Activated naive CD8-positive, alpha-beta T cell treated with anti-CD3 and anti-CD28 coated beads, Interleukin-2, amount 10 ng/mL, durations not matched to agents 7 days and 5 days (primary cell): ENCODE measurements at regions not wholly inside any gene's neighbourhood (a gene's known extent, or its start where the extent isn't known, plus 50 kb on each side); places are given as distances from the start of the nearest gene placed in this dataset.

Experiments used
- ATAC-seq: fragments of 150-1000 bp; cut with Tn5 transposase; one replicate; pipeline ENCODE4 v1.10.0; 2021; ENCODE audit warnings: low read depth, moderate library complexity
- POLR2A ChIA-PET: fragments of 350-600 bp; sonication (Branson Sonifier 250); formaldehyde crosslinking; loops from one replicate; lab custom pipeline; 2021; ENCODE audit warnings: antibody characterized with exemption; lab: Charles Lee
- DNase-seq: peaks from one replicate; pipeline ENCODE4 v3.0.0; 2021
- H3K27ac Mint-ChIP-seq: one replicate; pipeline ENCODE4 v1.8.0; 2022; ENCODE audit warnings: mild to moderate bottlenecking, mixed read lengths
- H3K27me3 Mint-ChIP-seq: one replicate; pipeline ENCODE4 v1.8.0; 2022; ENCODE audit warnings: mild to moderate bottlenecking, moderate library complexity, mixed read lengths
- H3K36me3 Mint-ChIP-seq: one replicate; pipeline ENCODE4 v1.8.0; 2021; ENCODE audit warnings: mild to moderate bottlenecking, mixed read lengths
- H3K4me1 Mint-ChIP-seq: one replicate; pipeline ENCODE4 v1.8.0; 2021; ENCODE audit warnings: mixed read lengths
- H3K4me3 Mint-ChIP-seq: one replicate; pipeline ENCODE4 v1.8.0; 2022; ENCODE audit warnings: mild to moderate bottlenecking, moderate library complexity, mixed read lengths
- H3K9me3 Mint-ChIP-seq: one replicate; pipeline ENCODE4 v1.8.0; 2021; ENCODE audit warnings: mixed read lengths

DNA sequence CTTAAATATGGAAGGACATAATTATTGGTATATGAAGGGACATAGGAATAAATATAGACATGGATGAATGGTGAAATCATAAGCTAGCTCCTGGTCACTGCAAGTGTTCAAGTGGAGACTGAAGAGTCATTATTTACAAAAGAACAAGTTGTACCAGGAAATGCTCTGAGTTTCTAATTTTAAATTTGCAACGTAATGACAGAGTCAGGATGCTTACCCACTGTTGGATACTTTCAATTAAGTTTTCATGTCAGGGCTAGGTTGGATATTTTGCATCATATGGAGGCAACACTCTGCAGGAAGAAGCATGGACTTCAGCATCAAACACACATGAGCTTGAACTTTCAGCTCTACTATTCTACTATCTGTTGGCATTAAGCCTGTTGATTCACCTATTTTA lies 499.6 kb upstream of the C1orf87 start:
- no peak overlapping the region for H3K27ac Mint-ChIP-seq
- POLR2A ChIA-PET = no interaction called here

GRCh38 chr1:60572378-60572777 lies 498.8 kb upstream of the C1orf87 start:
- no peaks in the 10 kb centered on the region for H3K36me3 Mint-ChIP-seq
- no peaks in the 10 kb centered on the region for H3K27me3 Mint-ChIP-seq
- H3K27ac Mint-ChIP-seq = no peak overlapping the region
- no peaks in the 10 kb centered on the region for H3K4me1 Mint-ChIP-seq
- no peak for DNase-seq
- no peaks in the 10 kb centered on the region for H3K9me3 Mint-ChIP-seq
- no peak overlapping the region for H3K4me3 Mint-ChIP-seq
- POLR2A ChIA-PET = no interaction called here
- ATAC-seq = no peak

More for the DNA sequence above, 499.6 kb upstream of the C1orf87 start:
- Mint-ChIP-seq H3K4me3 (no peak overlapping the region), H3K27me3 (no peaks in the 10 kb centered on the region), H3K9me3 (no peaks in the 10 kb centered on the region), H3K4me1 (no peaks in the 10 kb centered on the region), H3K36me3 (no peaks in the 10 kb centered on the region)
- ATAC-seq (no peak), DNase-seq (no peak)

- H3K27me3 Mint-ChIP-seq = no peaks in the 10 kb centered on the region
- no peaks in the 10 kb centered on the region for H3K36me3 Mint-ChIP-seq
- POLR2A ChIA-PET = no interaction called here
- no peaks in the 10 kb centered on the region for H3K9me3 Mint-ChIP-seq
- DNase-seq (no peak), ATAC-seq (no peak)
- no peaks in the 10 kb centered on the region for H3K4me1 Mint-ChIP-seq
- no peak overlapping the region for H3K4me3 Mint-ChIP-seq
- H3K27ac Mint-ChIP-seq = no peak overlapping the region
These were observed 498.2 kb upstream of the C1orf87 start for GRCh38 chr1:60571811-60572210.

GRCh38 chr1:60569189-60569588 lies 495.6 kb upstream of the C1orf87 start:
- POLR2A ChIA-PET = no interaction called here
- Mint-ChIP-seq H3K4me3 (no peak overlapping the region), H3K27me3 (peaks cover 2% of the 10 kb centered on the region), H3K4me1 (no peaks in the 10 kb centered on the region), H3K27ac (no peak overlapping the region), H3K36me3 (no peaks in the 10 kb centered on the region), H3K9me3 (no peaks in the 10 kb centered on the region)
- no peak for ATAC-seq
- DNase-seq = no peak

DNA sequence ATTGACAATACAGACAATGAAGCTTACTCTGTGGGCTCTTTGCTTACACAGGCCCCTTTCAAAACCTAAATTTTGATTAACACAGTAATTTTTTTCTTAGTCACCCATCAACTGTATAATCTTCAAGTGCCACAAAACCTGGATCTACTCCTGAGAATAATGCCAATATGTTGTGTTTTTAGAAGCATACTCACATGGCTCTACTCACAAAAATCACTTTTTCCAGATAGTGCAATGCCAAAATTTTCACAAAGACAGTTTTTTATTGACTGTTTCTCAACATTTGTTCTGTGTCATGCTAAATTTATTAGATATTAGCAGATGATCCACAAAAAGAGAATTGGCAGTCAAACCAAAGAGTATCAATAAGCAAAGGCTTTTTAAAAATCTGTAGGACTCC lies 493.7 kb upstream of the C1orf87 start:
- POLR2A ChIA-PET = no interaction called here
- no peaks in the 10 kb centered on the region for H3K4me1 Mint-ChIP-seq
- H3K27ac Mint-ChIP-seq = no peak overlapping the region
- no peak for DNase-seq
- peaks cover 2% of the 10 kb centered on the region for H3K27me3 Mint-ChIP-seq
- no peaks in the 10 kb centered on the region for H3K36me3 Mint-ChIP-seq
- no peaks in the 10 kb centered on the region for H3K9me3 Mint-ChIP-seq
- H3K4me3 Mint-ChIP-seq = no peak overlapping the region
- ATAC-seq = no peak

- Mint-ChIP-seq H3K36me3 (no peaks in the 10 kb centered on the region), H3K27me3 (peaks cover 2% of the 10 kb centered on the region), H3K4me3 (no peak overlapping the region), H3K4me1 (no peaks in the 10 kb centered on the region), H3K9me3 (peaks cover 2% of the 10 kb centered on the region), H3K27ac (no peak overlapping the region)
- POLR2A ChIA-PET = no interaction called here
- ATAC-seq = no peak
- DNase-seq = no peak
These were observed 491.6 kb upstream of the C1orf87 start for GRCh38 chr1:60564916-60565750.

- POLR2A ChIA-PET = no interaction called here
- Mint-ChIP-seq H3K27me3 (peaks cover 2% of the 10 kb centered on the region), H3K4me1 (no peaks in the 10 kb centered on the region), H3K36me3 (no peaks in the 10 kb centered on the region), H3K4me3 (no peak overlapping the region), H3K27ac (no peak overlapping the region), H3K9me3 (peaks cover 2% of the 10 kb centered on the region)
- ATAC-seq (no peak), DNase-seq (no peak)
These were observed 490.4 kb upstream of the C1orf87 start for GRCh38 chr1:60563777-60564535.

GRCh38 chr1:60562740-60563139 lies 489.2 kb upstream of the C1orf87 start:
- H3K4me3 Mint-ChIP-seq = no peak overlapping the region
- H3K27ac Mint-ChIP-seq = no peak overlapping the region
- POLR2A ChIA-PET = no interaction called here
- H3K36me3 Mint-ChIP-seq = no peaks in the 10 kb centered on the region
- peaks cover 2% of the 10 kb centered on the region for H3K27me3 Mint-ChIP-seq
- no peaks in the 10 kb centered on the region for H3K4me1 Mint-ChIP-seq
- ATAC-seq = no peak
- DNase-seq = no peak
- H3K9me3 Mint-ChIP-seq = peaks cover 2% of the 10 kb centered on the region

DNA sequence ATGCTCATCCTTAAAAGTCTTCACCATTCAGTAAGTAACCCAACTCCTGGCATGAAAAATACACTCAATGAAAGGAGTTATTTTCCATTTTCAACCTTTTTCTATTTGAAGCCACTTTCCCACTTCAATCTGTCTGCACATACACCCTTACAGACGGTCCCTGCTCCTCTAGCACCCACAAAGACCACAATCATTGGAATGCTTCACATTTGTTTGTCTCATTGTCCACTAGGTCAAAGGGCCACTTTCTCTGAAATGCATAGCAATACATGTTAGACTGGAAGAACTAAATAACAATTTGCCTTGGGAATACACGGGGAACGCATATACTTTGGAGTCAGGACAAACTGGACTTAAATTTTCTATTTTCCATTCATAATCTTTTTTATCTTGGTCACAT lies 487.1 kb upstream of the C1orf87 start:
- Mint-ChIP-seq H3K4me3 (no peak overlapping the region), H3K27ac (no peak overlapping the region), H3K27me3 (no peaks in the 10 kb centered on the region), H3K36me3 (no peaks in the 10 kb centered on the region), H3K9me3 (peaks cover 2% of the 10 kb centered on the region), H3K4me1 (no peaks in the 10 kb centered on the region)
- no peak for ATAC-seq
- POLR2A ChIA-PET = no interaction called here
- DNase-seq = no peak

GRCh38 chr1:60558236-60558635 lies 484.7 kb upstream of the C1orf87 start:
- DNase-seq = no peak
- peaks cover 2% of the 10 kb centered on the region for H3K9me3 Mint-ChIP-seq
- no peak overlapping the region for H3K4me3 Mint-ChIP-seq
- H3K36me3 Mint-ChIP-seq = no peaks in the 10 kb centered on the region
- no peak for ATAC-seq
- no peaks in the 10 kb centered on the region for H3K4me1 Mint-ChIP-seq
- POLR2A ChIA-PET = no interaction called here
- H3K27me3 Mint-ChIP-seq = no peaks in the 10 kb centered on the region
- H3K27ac Mint-ChIP-seq = no peak overlapping the region

- no peak overlapping the region for H3K27ac Mint-ChIP-seq
- POLR2A ChIA-PET = no interaction called here
- H3K9me3 Mint-ChIP-seq = peaks cover 2% of the 10 kb centered on the region
- no peak overlapping the region for H3K4me3 Mint-ChIP-seq
- H3K4me1 Mint-ChIP-seq = no peaks in the 10 kb centered on the region
- DNase-seq (no peak), ATAC-seq (no peak)
- H3K36me3 Mint-ChIP-seq = no peaks in the 10 kb centered on the region
- H3K27me3 Mint-ChIP-seq = no peaks in the 10 kb centered on the region
These were observed 480.2 kb upstream of the C1orf87 start for GRCh38 chr1:60553730-60554129.

- DNase-seq = no peak
- Mint-ChIP-seq H3K36me3 (no peaks in the 10 kb centered on the region), H3K4me1 (no peaks in the 10 kb centered on the region), H3K4me3 (no peak overlapping the region), H3K27ac (no peak overlapping the region), H3K9me3 (peaks cover 2% of the 10 kb centered on the region), H3K27me3 (no peaks in the 10 kb centered on the region)
- ATAC-seq = no peak
- POLR2A ChIA-PET = no interaction called here
These were observed 474.3 kb upstream of the C1orf87 start for GRCh38 chr1:60547821-60548220.

GRCh38 chr1:60541831-60542532 lies 468.4 kb upstream of the C1orf87 start:
- H3K36me3 Mint-ChIP-seq = no peaks in the 10 kb centered on the region
- no peak overlapping the region for H3K27ac Mint-ChIP-seq
- peaks cover 3% of the 10 kb centered on the region for H3K9me3 Mint-ChIP-seq
- peaks cover 5% of the 10 kb centered on the region for H3K27me3 Mint-ChIP-seq
- ATAC-seq = no peak
- no peak for DNase-seq
- no peak overlapping the region for H3K4me3 Mint-ChIP-seq
- H3K4me1 Mint-ChIP-seq = no peaks in the 10 kb centered on the region
- POLR2A ChIA-PET = no interaction called here
